ENCODE measurements at regions not wholly inside any gene's neighbourhood (a gene's known extent, or its start where the extent isn't known, plus 50 kb on each side); places are given as distances from the start of the nearest gene placed in this dataset.
A peak's percentile ranks its signal among the peaks of the same experiment; 100 is the strongest.

- H3K4me3 ChIP-seq (ENCODE audit: low read length) = no peak overlapping the region
- TF ChIP-seq, protein P1, sequence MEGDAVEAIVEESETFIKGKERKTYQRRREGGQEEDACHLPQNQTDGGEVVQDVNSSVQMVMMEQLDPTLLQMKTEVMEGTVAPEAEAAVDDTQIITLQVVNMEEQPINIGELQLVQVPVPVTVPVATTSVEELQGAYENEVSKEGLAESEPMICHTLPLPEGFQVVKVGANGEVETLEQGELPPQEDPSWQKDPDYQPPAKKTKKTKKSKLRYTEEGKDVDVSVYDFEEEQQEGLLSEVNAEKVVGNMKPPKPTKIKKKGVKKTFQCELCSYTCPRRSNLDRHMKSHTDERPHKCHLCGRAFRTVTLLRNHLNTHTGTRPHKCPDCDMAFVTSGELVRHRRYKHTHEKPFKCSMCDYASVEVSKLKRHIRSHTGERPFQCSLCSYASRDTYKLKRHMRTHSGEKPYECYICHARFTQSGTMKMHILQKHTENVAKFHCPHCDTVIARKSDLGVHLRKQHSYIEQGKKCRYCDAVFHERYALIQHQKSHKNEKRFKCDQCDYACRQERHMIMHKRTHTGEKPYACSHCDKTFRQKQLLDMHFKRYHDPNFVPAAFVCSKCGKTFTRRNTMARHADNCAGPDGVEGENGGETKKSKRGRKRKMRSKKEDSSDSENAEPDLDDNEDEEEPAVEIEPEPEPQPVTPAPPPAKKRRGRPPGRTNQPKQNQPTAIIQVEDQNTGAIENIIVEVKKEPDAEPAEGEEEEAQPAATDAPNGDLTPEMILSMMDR (conservative IDR thresholded peaks at IDR 0.05; ENCODE audit: low read length) = peak; percentile 25
- DNase-seq (ENCODE audit: low read depth) = no peak
Measured at GRCh38 chr7:13476881-13477444, 512.5 kb downstream of the ETV1 start.

DNA sequence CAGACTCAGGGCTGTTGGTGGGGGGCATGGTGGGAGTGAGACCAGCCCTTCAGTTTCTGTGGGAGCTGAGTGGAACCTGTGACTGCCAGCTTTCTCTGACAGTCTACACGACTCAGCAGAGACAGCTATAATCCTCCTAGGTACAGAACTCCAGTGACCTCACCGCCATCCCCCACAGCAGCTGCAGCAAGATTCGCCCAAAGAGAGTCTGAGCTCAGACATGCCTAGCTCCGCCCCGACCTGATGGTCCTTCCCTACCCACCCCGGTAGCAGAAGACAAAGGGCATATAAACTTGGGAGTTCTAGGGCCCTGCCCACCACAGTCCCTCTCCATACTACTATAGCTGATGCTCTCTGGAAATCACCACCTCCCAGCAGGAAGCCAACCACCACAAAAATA is 500.1 kb downstream of the ETV1 start:
- TF ChIP-seq, protein P1 (conservative IDR thresholded peaks at IDR 0.05; ENCODE audit: low read length) = no peak
- DNase-seq (ENCODE audit: low read depth) = no peak
- H3K4me3 ChIP-seq (ENCODE audit: low read length) = no peak overlapping the region

GRCh38 chr7:13496976-13497375 is 492.5 kb downstream of the ETV1 start:
- no peak for DNase-seq (ENCODE audit: low read depth)
- H3K4me3 ChIP-seq (ENCODE audit: low read length) = no peak overlapping the region
- TF ChIP-seq, protein P1 (conservative IDR thresholded peaks at IDR 0.05; ENCODE audit: low read length) = no peak

GRCh38 chr7:13508586-13508985 is 480.9 kb downstream of the ETV1 start:
- H3K4me3 ChIP-seq (ENCODE audit: low read length) = no peak overlapping the region
- TF ChIP-seq, protein P1 (conservative IDR thresholded peaks at IDR 0.05; ENCODE audit: low read length) = no peak
- no peak for DNase-seq (ENCODE audit: low read depth)

DNA sequence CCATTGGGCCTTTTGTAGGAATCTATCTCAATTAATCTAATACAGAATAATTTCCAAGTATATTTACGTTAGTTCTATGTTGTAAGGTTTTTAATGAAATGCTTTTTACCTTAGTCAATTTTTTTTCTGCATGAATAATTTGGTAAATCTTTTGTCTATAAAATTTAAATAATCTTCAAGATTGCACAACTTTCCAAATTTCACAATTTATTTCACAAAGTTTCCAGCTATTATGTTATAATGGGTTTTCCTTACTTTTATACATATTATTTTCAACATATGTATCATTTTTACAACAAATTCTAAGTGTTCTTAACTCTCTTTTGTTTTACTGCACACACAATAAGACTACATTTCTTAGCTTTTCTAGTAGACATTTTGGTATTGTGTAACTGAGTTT is 470.7 kb downstream of the ETV1 start:
- DNase-seq (ENCODE audit: low read depth) = no peak
- no peak overlapping the region for H3K4me3 ChIP-seq (ENCODE audit: low read length)
- TF ChIP-seq, protein P1 (conservative IDR thresholded peaks at IDR 0.05; ENCODE audit: low read length) = no peak

GRCh38 chr7:13524076-13524475 is 465.4 kb downstream of the ETV1 start:
- no peak overlapping the region for H3K4me3 ChIP-seq (ENCODE audit: low read length)
- no peak for DNase-seq (ENCODE audit: low read depth)
- TF ChIP-seq, protein P1 (conservative IDR thresholded peaks at IDR 0.05; ENCODE audit: low read length) = no peak

- no peak overlapping the region for H3K4me3 ChIP-seq (ENCODE audit: low read length)
- TF ChIP-seq, protein P1 (conservative IDR thresholded peaks at IDR 0.05; ENCODE audit: low read length) = no peak
- DNase-seq (ENCODE audit: low read depth) = no peak
Measured at GRCh38 chr7:13532028-13532753, 457.3 kb downstream of the ETV1 start.

Data from AG10803 (cell line).